SK-N-SH (cell line): ENCODE measurements at regions not wholly inside any gene's neighbourhood (a gene's known extent, or its start where the extent isn't known, plus 50 kb on each side); places are given as distances from the start of the nearest gene placed in this dataset.

Experiments used
- CTCF ChIP-seq: fragments of 200-600 bp; sonication (generic); IDR thresholded peaks from 2 replicates; pipeline ENCODE4 v1.6.1; 2017; ENCODE audit warnings: antibody characterized with exemption, mild to moderate bottlenecking, moderate library complexity
- ELF1 ChIP-seq: IDR thresholded peaks from 2 replicates; pipeline ENCODE4 v1.4.0; 2012
- FOSL2 ChIP-seq: IDR thresholded peaks from 2 replicates; pipeline ENCODE4 v1.4.0; 2012; ENCODE audit warnings: low read depth, mild to moderate bottlenecking, moderate library complexity, borderline replicate concordance
- FOXM1 ChIP-seq: IDR thresholded peaks from 2 replicates; pipeline ENCODE4 v1.4.0; 2012; ENCODE audit warnings: low read depth, mild to moderate bottlenecking
- IRF3 ChIP-seq: fragments of 150-350 bp; IDR thresholded peaks from 2 replicates; pipeline ENCODE4 v1.6.1; 2016; ENCODE audit warnings: mild to moderate bottlenecking, low read depth, low read length
- MAX ChIP-seq: IDR thresholded peaks from 2 replicates; pipeline ENCODE4 v1.4.0; 2012; ENCODE audit warnings: low read depth
- MXI1 ChIP-seq: IDR thresholded peaks from 2 replicates; pipeline ENCODE4 v1.6.1; 2012; ENCODE audit warnings: mild to moderate bottlenecking, low read depth, low read length, improper control_type of control experiment
- NFIC ChIP-seq: IDR thresholded peaks from 2 replicates; pipeline ENCODE4 v1.4.0; 2012; ENCODE audit warnings: borderline replicate concordance
- POLR2AphosphoS5 ChIP-seq: IDR thresholded peaks from 2 replicates; pipeline ENCODE4 v1.6.1; 2012; ENCODE audit warnings: low read depth, low read length
- SIN3A ChIP-seq: IDR thresholded peaks from 2 replicates; pipeline ENCODE4 v1.6.1; 2012; ENCODE audit warnings: low read depth, mild to moderate bottlenecking, low read length, moderate library complexity, borderline replicate concordance
- SMC3 ChIP-seq: IDR thresholded peaks from 2 replicates; pipeline ENCODE4 v1.6.1; 2012; ENCODE audit warnings: low read depth, low read length, improper control_type of control experiment
- TAF1 ChIP-seq: IDR thresholded peaks from 2 replicates; pipeline ENCODE4 v1.6.1; 2012; ENCODE audit warnings: low read depth, mild to moderate bottlenecking, low read length, moderate library complexity, borderline replicate concordance
- TCF12 ChIP-seq: IDR thresholded peaks from 2 replicates; pipeline ENCODE4 v1.4.0; 2012
- TF ChIP-seq, protein P1 (sequence below): IDR thresholded peaks from 2 replicates; pipeline ENCODE4 v1.6.1; 2012; ENCODE audit warnings: mild to moderate bottlenecking, low read depth, low read length, moderate library complexity
- TF ChIP-seq, protein P2 (sequence below): IDR thresholded peaks from 2 replicates; pipeline ENCODE4 v1.4.0; 2012; ENCODE audit warnings: low read depth, borderline replicate concordance

DNA sequence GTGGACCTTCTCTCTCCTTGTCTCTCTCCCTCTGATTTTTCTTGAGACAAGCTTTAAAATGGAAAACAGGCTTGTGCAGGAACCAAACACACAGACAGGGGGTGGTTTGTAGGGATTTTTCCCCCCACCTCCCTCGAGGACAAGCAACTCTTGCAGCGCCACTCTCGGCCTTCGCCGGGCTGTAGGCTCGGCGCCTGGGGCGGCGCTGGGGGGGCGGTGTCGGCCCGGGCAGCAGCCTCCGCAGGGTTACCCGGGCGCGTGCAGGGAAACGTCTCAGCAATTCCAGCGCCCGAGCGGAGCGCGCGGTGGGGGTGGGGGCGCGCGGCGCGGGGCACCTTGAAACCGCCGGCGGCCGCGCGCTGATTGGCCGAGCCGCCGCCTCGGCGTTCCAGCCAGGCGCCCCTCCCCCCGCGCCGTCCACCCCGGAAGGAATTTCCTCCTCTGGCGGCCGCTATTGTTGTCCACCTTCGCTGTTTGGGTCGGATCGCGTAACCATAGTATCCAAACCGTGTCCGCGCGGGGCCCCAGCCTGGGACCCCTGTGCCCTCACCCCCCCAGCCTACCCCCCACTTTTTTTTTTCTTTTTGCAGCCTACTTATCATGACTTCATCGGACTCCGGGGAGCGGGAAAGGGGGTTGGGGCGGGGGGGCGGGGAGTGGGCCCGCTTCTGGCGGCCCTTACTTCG, 59.8 kb upstream of the ACOT11 start (continued):
- peak; percentile 58 for TF ChIP-seq SMC3
- TF ChIP-seq TCF12, result peak; percentile 42; the same call in 1 of the 2 replicates
- peak; percentile 52 for TF ChIP-seq POLR2AphosphoS5
- no peak for TF ChIP-seq FOXM1
- TF ChIP-seq IRF3, result no peak
- peak; percentile 64 for TF ChIP-seq TAF1
- peak; percentile 27 for TF ChIP-seq CTCF
- TF ChIP-seq, protein P1, sequence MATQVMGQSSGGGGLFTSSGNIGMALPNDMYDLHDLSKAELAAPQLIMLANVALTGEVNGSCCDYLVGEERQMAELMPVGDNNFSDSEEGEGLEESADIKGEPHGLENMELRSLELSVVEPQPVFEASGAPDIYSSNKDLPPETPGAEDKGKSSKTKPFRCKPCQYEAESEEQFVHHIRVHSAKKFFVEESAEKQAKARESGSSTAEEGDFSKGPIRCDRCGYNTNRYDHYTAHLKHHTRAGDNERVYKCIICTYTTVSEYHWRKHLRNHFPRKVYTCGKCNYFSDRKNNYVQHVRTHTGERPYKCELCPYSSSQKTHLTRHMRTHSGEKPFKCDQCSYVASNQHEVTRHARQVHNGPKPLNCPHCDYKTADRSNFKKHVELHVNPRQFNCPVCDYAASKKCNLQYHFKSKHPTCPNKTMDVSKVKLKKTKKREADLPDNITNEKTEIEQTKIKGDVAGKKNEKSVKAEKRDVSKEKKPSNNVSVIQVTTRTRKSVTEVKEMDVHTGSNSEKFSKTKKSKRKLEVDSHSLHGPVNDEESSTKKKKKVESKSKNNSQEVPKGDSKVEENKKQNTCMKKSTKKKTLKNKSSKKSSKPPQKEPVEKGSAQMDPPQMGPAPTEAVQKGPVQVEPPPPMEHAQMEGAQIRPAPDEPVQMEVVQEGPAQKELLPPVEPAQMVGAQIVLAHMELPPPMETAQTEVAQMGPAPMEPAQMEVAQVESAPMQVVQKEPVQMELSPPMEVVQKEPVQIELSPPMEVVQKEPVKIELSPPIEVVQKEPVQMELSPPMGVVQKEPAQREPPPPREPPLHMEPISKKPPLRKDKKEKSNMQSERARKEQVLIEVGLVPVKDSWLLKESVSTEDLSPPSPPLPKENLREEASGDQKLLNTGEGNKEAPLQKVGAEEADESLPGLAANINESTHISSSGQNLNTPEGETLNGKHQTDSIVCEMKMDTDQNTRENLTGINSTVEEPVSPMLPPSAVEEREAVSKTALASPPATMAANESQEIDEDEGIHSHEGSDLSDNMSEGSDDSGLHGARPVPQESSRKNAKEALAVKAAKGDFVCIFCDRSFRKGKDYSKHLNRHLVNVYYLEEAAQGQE, result peak; percentile 42; the same call in 1 of the 2 replicates
- peak; percentile 83 for TF ChIP-seq MAX
- peak; percentile 59 for TF ChIP-seq MXI1
- no peak for TF ChIP-seq FOSL2
- peak; percentile 83; the same call in 1 of the 2 replicates for TF ChIP-seq SIN3A
- TF ChIP-seq, protein P2, sequence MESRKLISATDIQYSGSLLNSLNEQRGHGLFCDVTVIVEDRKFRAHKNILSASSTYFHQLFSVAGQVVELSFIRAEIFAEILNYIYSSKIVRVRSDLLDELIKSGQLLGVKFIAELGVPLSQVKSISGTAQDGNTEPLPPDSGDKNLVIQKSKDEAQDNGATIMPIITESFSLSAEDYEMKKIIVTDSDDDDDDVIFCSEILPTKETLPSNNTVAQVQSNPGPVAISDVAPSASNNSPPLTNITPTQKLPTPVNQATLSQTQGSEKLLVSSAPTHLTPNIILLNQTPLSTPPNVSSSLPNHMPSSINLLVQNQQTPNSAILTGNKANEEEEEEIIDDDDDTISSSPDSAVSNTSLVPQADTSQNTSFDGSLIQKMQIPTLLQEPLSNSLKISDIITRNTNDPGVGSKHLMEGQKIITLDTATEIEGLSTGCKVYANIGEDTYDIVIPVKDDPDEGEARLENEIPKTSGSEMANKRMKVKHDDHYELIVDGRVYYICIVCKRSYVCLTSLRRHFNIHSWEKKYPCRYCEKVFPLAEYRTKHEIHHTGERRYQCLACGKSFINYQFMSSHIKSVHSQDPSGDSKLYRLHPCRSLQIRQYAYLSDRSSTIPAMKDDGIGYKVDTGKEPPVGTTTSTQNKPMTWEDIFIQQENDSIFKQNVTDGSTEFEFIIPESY, result no peak
- peak; percentile 76 for TF ChIP-seq ELF1
- peak; percentile 42 for TF ChIP-seq NFIC
